Endodermal cell (in vitro differentiated cells): ENCODE measurements at regions not wholly inside any gene's neighbourhood (a gene's known extent, or its start where the extent isn't known, plus 50 kb on each side); places are given as distances from the start of the nearest gene placed in this dataset.

Experiments used
- DNase-seq: peaks from one replicate; pipeline ENCODE4 v3.0.0-alpha.2; 2017
- H3K27ac ChIP-seq: 2 replicates; pipeline ENCODE4 v1.5.1; 2013; ENCODE audit warnings: mild to moderate bottlenecking, low read depth, low read length, moderate library complexity
- H3K27me3 ChIP-seq: 2 replicates; pipeline ENCODE4 v1.6.1; 2013; ENCODE audit warnings: mild to moderate bottlenecking, low read length, moderate library complexity; ENCODE audit not compliant: insufficient read depth, control insufficient read depth, poor library complexity, severe bottlenecking
- H3K36me3 ChIP-seq: 2 replicates; pipeline ENCODE4 v1.7.0; 2013; ENCODE audit warnings: mild to moderate bottlenecking, low read length, moderate library complexity; ENCODE audit not compliant: control insufficient read depth, insufficient read depth
- H3K4me1 ChIP-seq: one replicate; pipeline ENCODE4 v1.7.0; 2013; ENCODE audit warnings: low read length; ENCODE audit not compliant: control insufficient read depth, insufficient read depth
- H3K4me3 ChIP-seq: 2 replicates; pipeline ENCODE4 v1.5.1; 2013; ENCODE audit warnings: mild to moderate bottlenecking, low read length, moderate library complexity
- H3K9ac ChIP-seq: 2 replicates; pipeline ENCODE4 v1.6.1; 2013; ENCODE audit warnings: mild to moderate bottlenecking, low read length, moderate library complexity; ENCODE audit not compliant: poor library complexity, severe bottlenecking; ENCODE audit errors: extremely low read depth
- H3K9me3 ChIP-seq: 2 replicates; pipeline ENCODE4 v1.6.1; 2013; ENCODE audit warnings: mild to moderate bottlenecking, low read length, moderate library complexity; ENCODE audit not compliant: control insufficient read depth
- H3K27ac Mint-ChIP-seq: 2 replicates; pipeline ENCODE4 v1.8.0; 2020; ENCODE audit warnings: mixed read lengths
- H3K27me3 Mint-ChIP-seq: 2 replicates; pipeline ENCODE4 v1.8.0; 2021; ENCODE audit warnings: mild to moderate bottlenecking, mixed read lengths; ENCODE audit not compliant: insufficient read depth
- H3K36me3 Mint-ChIP-seq: 2 replicates; pipeline ENCODE4 v1.8.0; 2020; ENCODE audit warnings: low read depth, mixed read lengths
- H3K4me1 Mint-ChIP-seq: 2 replicates; pipeline ENCODE4 v1.8.0; 2020; ENCODE audit warnings: mixed read lengths
- H3K4me3 Mint-ChIP-seq: 2 replicates; pipeline ENCODE4 v1.8.0; 2020; ENCODE audit warnings: mild to moderate bottlenecking, moderate library complexity, mixed read lengths
- H3K9me3 Mint-ChIP-seq: 2 replicates; pipeline ENCODE4 v1.8.0; 2020; ENCODE audit warnings: mild to moderate bottlenecking, mixed read lengths
- WGBS, 2 experiments: methylation state at CpG; one replicate each; pipeline versions ENCODE4 v1.1.5 to v1.1.7; 2013; ENCODE audit warnings: missing lambda C conversion rate in 2 of 2, mixed read lengths in 1 of 2; ENCODE audit not compliant: insufficient coverage in 1 of 2, insufficient read length in 1 of 2; 5-methylcytosine and 5-hydroxymethylcytosine counted together
- TF ChIP-seq, protein P1 (sequence below): fragments of 200-600 bp; sonication (generic); conservative IDR thresholded peaks from 2 replicates; pipeline ENCODE4 v1.5.0; 2021; ENCODE audit warnings: antibody characterized with exemption, mild to moderate bottlenecking

- Histone ChIP-seq H3K36me3 (no peaks in the 10 kb centered on the region), H3K9me3 (no peaks in the 10 kb centered on the region), H3K4me1 (no peaks in the 10 kb centered on the region), H3K9ac (no peak overlapping the region), H3K27ac (no peak overlapping the region), H3K27me3 (no peaks in the 10 kb centered on the region), H3K4me3 (no peak overlapping the region)
- Mint-ChIP-seq H3K27ac (peak overlapping the region; percentile 12), H3K4me3 (no peak overlapping the region), H3K36me3 (no peaks in the 10 kb centered on the region), H3K4me1 (peaks cover 14% of the 10 kb centered on the region), H3K9me3 (peaks cover 2% of the 10 kb centered on the region), H3K27me3 (no peaks in the 10 kb centered on the region)
- WGBS, 2 experiments: 0% methylated on average over 2 of the region's 2 CpGs; no CpG with 5 or more reads in 1 of the 2 experiments
- no peak for DNase-seq
- TF ChIP-seq, protein P1, sequence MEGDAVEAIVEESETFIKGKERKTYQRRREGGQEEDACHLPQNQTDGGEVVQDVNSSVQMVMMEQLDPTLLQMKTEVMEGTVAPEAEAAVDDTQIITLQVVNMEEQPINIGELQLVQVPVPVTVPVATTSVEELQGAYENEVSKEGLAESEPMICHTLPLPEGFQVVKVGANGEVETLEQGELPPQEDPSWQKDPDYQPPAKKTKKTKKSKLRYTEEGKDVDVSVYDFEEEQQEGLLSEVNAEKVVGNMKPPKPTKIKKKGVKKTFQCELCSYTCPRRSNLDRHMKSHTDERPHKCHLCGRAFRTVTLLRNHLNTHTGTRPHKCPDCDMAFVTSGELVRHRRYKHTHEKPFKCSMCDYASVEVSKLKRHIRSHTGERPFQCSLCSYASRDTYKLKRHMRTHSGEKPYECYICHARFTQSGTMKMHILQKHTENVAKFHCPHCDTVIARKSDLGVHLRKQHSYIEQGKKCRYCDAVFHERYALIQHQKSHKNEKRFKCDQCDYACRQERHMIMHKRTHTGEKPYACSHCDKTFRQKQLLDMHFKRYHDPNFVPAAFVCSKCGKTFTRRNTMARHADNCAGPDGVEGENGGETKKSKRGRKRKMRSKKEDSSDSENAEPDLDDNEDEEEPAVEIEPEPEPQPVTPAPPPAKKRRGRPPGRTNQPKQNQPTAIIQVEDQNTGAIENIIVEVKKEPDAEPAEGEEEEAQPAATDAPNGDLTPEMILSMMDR: no peak
These were observed 272.9 kb upstream of the FERMT1 start for GRCh38 chr20:6395695-6396094.

- H3K36me3 ChIP-seq: no peaks in the 10 kb centered on the region
- H3K36me3 Mint-ChIP-seq: no peaks in the 10 kb centered on the region
- H3K27me3 Mint-ChIP-seq: no peaks in the 10 kb centered on the region
- no peaks in the 10 kb centered on the region for H3K4me1 Mint-ChIP-seq
- TF ChIP-seq, protein P1: no peak
- no peaks in the 10 kb centered on the region for H3K9me3 ChIP-seq
- no peak overlapping the region for H3K4me3 Mint-ChIP-seq
- H3K27me3 ChIP-seq: no peaks in the 10 kb centered on the region
- WGBS, 2 experiments: 95 to 100% methylated on average over 2 to 4 of the region's 4 CpGs
- no peak overlapping the region for H3K27ac ChIP-seq
- DNase-seq: no peak
- no peaks in the 10 kb centered on the region for H3K4me1 ChIP-seq
- H3K9me3 Mint-ChIP-seq: peaks cover 2% of the 10 kb centered on the region
- no peak overlapping the region for H3K9ac ChIP-seq
- H3K4me3 ChIP-seq: no peak overlapping the region
- no peak overlapping the region for H3K27ac Mint-ChIP-seq
These were observed 265.9 kb upstream of the FERMT1 start for GRCh38 chr20:6388671-6389197.

- Mint-ChIP-seq H3K27me3 (no peaks in the 10 kb centered on the region), H3K27ac (no peak overlapping the region), H3K4me3 (no peak overlapping the region), H3K9me3 (no peaks in the 10 kb centered on the region), H3K36me3 (no peaks in the 10 kb centered on the region), H3K4me1 (peaks cover 6% of the 10 kb centered on the region)
- H3K9me3 ChIP-seq: no peaks in the 10 kb centered on the region
- WGBS, 2 experiments: 93 to 100% methylated on average over 1 to 2 of the region's 2 CpGs
- no peak overlapping the region for H3K27ac ChIP-seq
- no peaks in the 10 kb centered on the region for H3K36me3 ChIP-seq
- TF ChIP-seq, protein P1: no peak
- no peak for DNase-seq
- H3K4me1 ChIP-seq: peaks cover 4% of the 10 kb centered on the region
- H3K9ac ChIP-seq: no peak overlapping the region
- H3K4me3 ChIP-seq: no peak overlapping the region
- no peaks in the 10 kb centered on the region for H3K27me3 ChIP-seq
These were observed 262.2 kb upstream of the FERMT1 start for GRCh38 chr20:6384956-6385486.
